A673 (cell line): ENCODE measurements at regions not wholly inside any gene's neighbourhood (a gene's known extent, or its start where the extent isn't known, plus 50 kb on each side); places are given as distances from the start of the nearest gene placed in this dataset.

ENCODE experiments used
- BruUV-seq: library from RNA; stranded (reverse); fragments of 400-500 nt; replicated peaks from 2 replicates; lab custom pipeline; 2021; lab: Mats Ljungman, UMichigan
- CTCF ChIA-PET: fragments of 300-600 bp; sonication (Branson Sonifier 250); formaldehyde crosslinking; loops from one replicate; lab custom pipeline; 2022; ENCODE audit warnings: antibody characterized with exemption; lab: Charles Lee
- POLR2A ChIA-PET: fragments of 300-600 bp; sonication (Branson Sonifier 250); formaldehyde crosslinking; loops from one replicate; lab custom pipeline; 2022; ENCODE audit warnings: antibody characterized with exemption; ENCODE audit not compliant: low non-redundant PET; lab: Charles Lee
- DNase-seq: peaks from one replicate; pipeline ENCODE4 v3.0.0-alpha.2; 2015; ENCODE audit warnings: low spot score
- H3K27ac ChIP-seq: fragments of 200-600 bp; sonication (generic); 2 replicates; pipeline ENCODE4 v1.5.1; 2016; ENCODE audit warnings: mixed run types, low read depth, mild to moderate bottlenecking, mixed read lengths, antibody characterized with exemption, low read length; ENCODE audit not compliant: poor library complexity, severe bottlenecking
- H3K27me3 ChIP-seq: fragments of 200-600 bp; sonication (generic); replicated peaks from 2 replicates; pipeline ENCODE4 v1.6.1; 2017; ENCODE audit warnings: mixed run types, low read depth, mild to moderate bottlenecking, mixed read lengths, antibody characterized with exemption, low read length; ENCODE audit not compliant: insufficient read depth, poor library complexity
- H3K36me3 ChIP-seq: fragments of 200-600 bp; sonication (generic); 2 replicates; pipeline ENCODE4 v1.6.1; 2016; ENCODE audit warnings: mixed run types, mild to moderate bottlenecking, mixed read lengths, antibody characterized with exemption, low read length; ENCODE audit not compliant: insufficient read depth, poor library complexity, severe bottlenecking
- H3K4me1 ChIP-seq: fragments of 200-600 bp; sonication (generic); 2 replicates; pipeline ENCODE4 v1.6.1; 2017; ENCODE audit warnings: mixed run types, mild to moderate bottlenecking, mixed read lengths, antibody characterized with exemption, low read length; ENCODE audit not compliant: insufficient read depth, poor library complexity, severe bottlenecking
- H3K4me3 ChIP-seq: fragments of 200-600 bp; sonication (generic); 2 replicates; pipeline ENCODE4 v1.5.1; 2016; ENCODE audit warnings: low read depth, mixed run types, mild to moderate bottlenecking, mixed read lengths, low read length; ENCODE audit not compliant: poor library complexity, severe bottlenecking
- H3K9me3 ChIP-seq: fragments of 200-600 bp; sonication (generic); 2 replicates; pipeline ENCODE4 v1.6.1; 2016; ENCODE audit warnings: mixed run types, low read depth, mild to moderate bottlenecking, mixed read lengths, antibody characterized with exemption, low read length; ENCODE audit not compliant: poor library complexity, severe bottlenecking
- EZH2 ChIP-seq: fragments of 200-600 bp; sonication (generic); IDR thresholded peaks from 2 replicates; pipeline ENCODE4 v1.6.1; 2017; ENCODE audit warnings: borderline replicate concordance, low read depth, mild to moderate bottlenecking, mixed read lengths, antibody characterized with exemption, low read length; ENCODE audit not compliant: poor library complexity, severe bottlenecking
- intact Hi-C: fragments of 100-400 bp; cut with micrococcal nuclease; formaldehyde crosslinking; loops from one replicate; pipeline ENCODE4 v1.10.0; 2022; ENCODE audit not compliant: unreplicated experiment
- TF ChIP-seq, protein P1 (sequence below): fragments of 300-800, 200-600 bp; sonication (generic); conservative IDR thresholded peaks from 2 replicates; pipeline ENCODE4 v1.5.1; 2017; ENCODE audit warnings: low read depth, mild to moderate bottlenecking, antibody characterized with exemption, low read length, moderate library complexity, mixed read lengths

DNA sequence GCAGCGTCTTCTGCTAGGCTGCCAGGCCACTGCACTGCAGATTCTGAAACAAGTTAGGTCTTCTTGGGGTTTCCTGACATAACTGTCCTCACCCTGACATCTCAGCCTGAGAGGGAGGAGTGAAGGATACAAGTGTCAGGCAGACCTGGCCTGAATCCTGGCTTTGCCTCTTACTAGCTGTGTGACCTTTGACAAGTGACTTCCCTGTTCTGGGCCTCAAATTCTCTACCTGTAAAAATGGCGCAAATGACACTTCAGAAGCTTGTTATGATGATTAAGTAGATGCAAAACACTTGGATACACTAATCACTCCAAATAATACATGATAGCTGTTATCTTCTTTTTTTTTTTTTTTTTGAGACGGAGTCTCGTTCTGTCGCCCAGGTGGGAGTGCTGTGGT, 119.2 kb upstream of the BOD1 start:
- CTCF ChIA-PET, result no interaction called here
- POLR2A ChIA-PET, result no interaction called here
- Histone ChIP-seq H3K4me1 (no peaks in the 10 kb centered on the region), H3K27me3 (no peaks in the 10 kb centered on the region), H3K36me3 (no peaks in the 10 kb centered on the region), H3K9me3 (no peaks in the 10 kb centered on the region), H3K27ac (no peak overlapping the region), H3K4me3 (no peak overlapping the region)
- intact Hi-C loops, result no loop called here
- no peak for DNase-seq
- no TSS peak for BruUV-seq
- TF ChIP-seq EZH2, result no peak
- TF ChIP-seq, protein P1, sequence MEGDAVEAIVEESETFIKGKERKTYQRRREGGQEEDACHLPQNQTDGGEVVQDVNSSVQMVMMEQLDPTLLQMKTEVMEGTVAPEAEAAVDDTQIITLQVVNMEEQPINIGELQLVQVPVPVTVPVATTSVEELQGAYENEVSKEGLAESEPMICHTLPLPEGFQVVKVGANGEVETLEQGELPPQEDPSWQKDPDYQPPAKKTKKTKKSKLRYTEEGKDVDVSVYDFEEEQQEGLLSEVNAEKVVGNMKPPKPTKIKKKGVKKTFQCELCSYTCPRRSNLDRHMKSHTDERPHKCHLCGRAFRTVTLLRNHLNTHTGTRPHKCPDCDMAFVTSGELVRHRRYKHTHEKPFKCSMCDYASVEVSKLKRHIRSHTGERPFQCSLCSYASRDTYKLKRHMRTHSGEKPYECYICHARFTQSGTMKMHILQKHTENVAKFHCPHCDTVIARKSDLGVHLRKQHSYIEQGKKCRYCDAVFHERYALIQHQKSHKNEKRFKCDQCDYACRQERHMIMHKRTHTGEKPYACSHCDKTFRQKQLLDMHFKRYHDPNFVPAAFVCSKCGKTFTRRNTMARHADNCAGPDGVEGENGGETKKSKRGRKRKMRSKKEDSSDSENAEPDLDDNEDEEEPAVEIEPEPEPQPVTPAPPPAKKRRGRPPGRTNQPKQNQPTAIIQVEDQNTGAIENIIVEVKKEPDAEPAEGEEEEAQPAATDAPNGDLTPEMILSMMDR, result no peak

DNA sequence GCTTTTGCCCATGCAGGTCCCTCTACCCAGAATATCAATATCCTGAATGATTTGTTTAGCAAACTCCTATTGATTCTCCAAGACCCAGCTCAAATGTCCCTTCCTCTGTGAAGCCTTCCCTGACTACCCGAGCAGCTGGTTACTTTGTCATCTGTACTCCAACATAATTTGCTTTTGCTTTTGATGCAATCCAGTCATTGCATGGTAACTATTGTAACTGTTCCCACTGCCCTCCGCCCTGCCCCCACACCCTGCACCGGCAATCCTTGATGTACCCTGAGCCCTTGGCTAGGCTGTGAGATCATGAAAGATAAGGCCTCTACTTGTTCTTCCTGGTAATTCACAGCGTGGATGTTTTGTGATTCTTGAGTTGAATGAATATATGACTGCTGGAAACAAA, 119.9 kb upstream of the BOD1 start:
- Histone ChIP-seq H3K9me3 (no peaks in the 10 kb centered on the region), H3K4me3 (no peak overlapping the region), H3K27ac (no peak overlapping the region), H3K27me3 (no peaks in the 10 kb centered on the region), H3K4me1 (no peaks in the 10 kb centered on the region), H3K36me3 (no peaks in the 10 kb centered on the region)
- no peak for DNase-seq
- intact Hi-C loops, result no loop called here
- CTCF ChIA-PET, result no interaction called here
- no TSS peak for BruUV-seq
- POLR2A ChIA-PET, result no interaction called here
- no peak for TF ChIP-seq EZH2
- TF ChIP-seq, protein P1, result no peak

DNA sequence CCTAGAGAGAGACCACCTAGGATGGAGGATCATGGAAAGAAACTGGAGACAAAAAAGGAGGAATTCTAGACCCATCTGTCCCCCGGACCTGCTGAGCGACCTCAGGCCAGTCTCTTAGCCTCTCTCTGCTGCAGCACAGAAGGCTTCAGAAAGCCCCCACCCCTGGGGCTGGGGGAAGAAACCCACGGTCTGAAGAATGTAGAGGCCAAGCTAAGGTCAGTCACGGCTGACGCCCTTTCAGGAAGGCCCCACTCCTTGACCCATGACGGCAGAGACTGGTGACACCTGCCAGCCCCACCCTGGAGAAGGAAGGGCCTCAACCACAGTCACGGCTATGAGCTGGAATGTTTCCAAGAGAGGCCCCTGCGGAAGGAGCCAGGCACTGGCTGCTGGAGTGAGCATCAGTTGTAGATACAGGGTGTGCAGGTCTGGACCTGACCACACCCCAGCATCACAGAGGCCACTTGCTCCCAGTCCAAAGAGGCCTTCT, 120.5 kb upstream of the BOD1 start:
- Histone ChIP-seq H3K27me3 (no peaks in the 10 kb centered on the region), H3K27ac (no peak overlapping the region), H3K9me3 (no peaks in the 10 kb centered on the region), H3K36me3 (no peaks in the 10 kb centered on the region), H3K4me1 (no peaks in the 10 kb centered on the region), H3K4me3 (no peak overlapping the region)
- ChIA-PET POLR2A (no interaction called here), CTCF (no interaction called here)
- BruUV-seq, result no TSS peak
- intact Hi-C loops, result no loop called here
- DNase-seq, result no peak
- TF ChIP-seq EZH2, result no peak
- TF ChIP-seq, protein P1, result no peak
